Mucosa of rectum (tissue), 2 donors: ENCODE measurements at regions not wholly inside any gene's neighbourhood (a gene's known extent, or its start where the extent isn't known, plus 50 kb on each side); places are given as distances from the start of the nearest gene placed in this dataset.

Source experiments
- H3K27ac ChIP-seq, 2 donors: one replicate each; pipeline ENCODE4 v1.7.0; 2013; ENCODE audit warnings: inconsistent platforms in 2 of 2, low read depth in 2 of 2, low read length in 2 of 2
- H3K27me3 ChIP-seq, 2 donors: one replicate each; pipeline ENCODE4 v1.7.0; 2013; ENCODE audit warnings: low read length in 2 of 2; ENCODE audit not compliant: control insufficient read depth in 2 of 2, insufficient read depth in 2 of 2
- H3K36me3 ChIP-seq, 2 donors: one replicate each; pipeline ENCODE4 v1.7.0; 2013; ENCODE audit warnings: low read length in 2 of 2; ENCODE audit not compliant: control insufficient read depth in 2 of 2, insufficient read depth in 2 of 2
- H3K4me1 ChIP-seq, 2 donors: one replicate each; pipeline ENCODE4 v1.7.0; 2013; ENCODE audit warnings: low read length in 2 of 2, mild to moderate bottlenecking in 1 of 2; ENCODE audit not compliant: control insufficient read depth in 2 of 2, insufficient read depth in 2 of 2
- H3K4me3 ChIP-seq, 2 donors: one replicate each; pipeline ENCODE4 v1.7.0; 2013; ENCODE audit warnings: low read length in 2 of 2
- H3K9ac ChIP-seq, 2 donors: one replicate each; pipeline ENCODE4 v1.7.0; 2013; ENCODE audit warnings: low read length in 2 of 2, low read depth in 1 of 2, mild to moderate bottlenecking in 1 of 2
- H3K9me3 ChIP-seq, 2 donors: one replicate each; pipeline ENCODE4 v1.7.0; 2013; ENCODE audit warnings: low read length in 2 of 2; ENCODE audit not compliant: control insufficient read depth in 2 of 2
- donor health status: healthy.
- donor health status: Normal muscosa, but diverticular disease.

- Histone ChIP-seq H3K9me3 (no peaks in the 10 kb centered on the region), H3K27ac (no peak overlapping the region)
Observed at GRCh38 chr2:168355121-168355520, 101.0 kb upstream of the CERS6 start.

GRCh38 chr2:168355779-168356476 lies 100.1 kb upstream of the CERS6 start:
- no peaks in the 10 kb centered on the region for H3K36me3 ChIP-seq
- peaks cover 3% of the 10 kb centered on the region in 2 donors for H3K4me1 ChIP-seq
- no peak overlapping the region for H3K4me3 ChIP-seq
- H3K9ac ChIP-seq = no peak overlapping the region
- H3K27me3 ChIP-seq = no peaks in the 10 kb centered on the region
- no peaks in the 10 kb centered on the region for H3K9me3 ChIP-seq
- H3K27ac ChIP-seq = no peak overlapping the region

More at GRCh38 chr2:168355121-168355520, 101.0 kb upstream of the CERS6 start:
- Histone ChIP-seq H3K4me3 (no peak overlapping the region), H3K4me1 (peaks cover 3 to 5% of the 10 kb centered on the region in 2 donors), H3K9ac (no peak overlapping the region), H3K27me3 (no peaks in the 10 kb centered on the region), H3K36me3 (no peaks in the 10 kb centered on the region)

- Histone ChIP-seq H3K9ac (no peak overlapping the region), H3K9me3 (no peaks in the 10 kb centered on the region), H3K27me3 (no peaks in the 10 kb centered on the region), H3K4me1 (peaks cover 3% of the 10 kb centered on the region in 2 donors), H3K36me3 (no peaks in the 10 kb centered on the region), H3K4me3 (no peak overlapping the region), H3K27ac (no peak overlapping the region)
Observed at GRCh38 chr2:168356477-168356835, 99.6 kb upstream of the CERS6 start.

GRCh38 chr2:168357797-168358472 lies 98.1 kb upstream of the CERS6 start:
- Histone ChIP-seq H3K9me3 (no peaks in the 10 kb centered on the region), H3K4me1 (peaks cover 3% of the 10 kb centered on the region in 2 donors), H3K27me3 (no peaks in the 10 kb centered on the region), H3K4me3 (no peak overlapping the region), H3K27ac (no peak overlapping the region), H3K9ac (no peak overlapping the region), H3K36me3 (no peaks in the 10 kb centered on the region)

- Histone ChIP-seq H3K36me3 (no peaks in the 10 kb centered on the region), H3K4me1 (peaks cover 3% of the 10 kb centered on the region in 2 donors), H3K4me3 (no peak overlapping the region), H3K9me3 (no peaks in the 10 kb centered on the region), H3K9ac (no peak overlapping the region), H3K27me3 (no peaks in the 10 kb centered on the region), H3K27ac (no peak overlapping the region)
Observed at GRCh38 chr2:168359082-168359481, 97.0 kb upstream of the CERS6 start.

- no peak overlapping the region for H3K4me3 ChIP-seq
- H3K27ac ChIP-seq = no peak overlapping the region
- H3K9ac ChIP-seq = no peak overlapping the region
- H3K4me1 ChIP-seq = no peaks in the 10 kb centered on the region
- no peaks in the 10 kb centered on the region for H3K36me3 ChIP-seq
- H3K9me3 ChIP-seq = no peaks in the 10 kb centered on the region
- H3K27me3 ChIP-seq = no peaks in the 10 kb centered on the region
Observed at GRCh38 chr2:168363347-168364092, 92.6 kb upstream of the CERS6 start.

- no peaks in the 10 kb centered on the region for H3K27me3 ChIP-seq
- no peak overlapping the region for H3K9ac ChIP-seq
- H3K27ac ChIP-seq = no peak overlapping the region
- H3K36me3 ChIP-seq = no peaks in the 10 kb centered on the region
- H3K4me1 ChIP-seq = no peaks in the 10 kb centered on the region
- H3K4me3 ChIP-seq = no peak overlapping the region
- H3K9me3 ChIP-seq = no peaks in the 10 kb centered on the region
Observed at GRCh38 chr2:168365094-168365621, 90.9 kb upstream of the CERS6 start.

- no peak overlapping the region for H3K27ac ChIP-seq
- no peaks in the 10 kb centered on the region for H3K9me3 ChIP-seq
- H3K27me3 ChIP-seq = no peaks in the 10 kb centered on the region
- H3K4me1 ChIP-seq = no peaks in the 10 kb centered on the region
- no peak overlapping the region for H3K9ac ChIP-seq
- H3K36me3 ChIP-seq = no peaks in the 10 kb centered on the region
- H3K4me3 ChIP-seq = no peak overlapping the region
Observed at GRCh38 chr2:168369031-168369430, 87.0 kb upstream of the CERS6 start.

GRCh38 chr2:168371273-168372019 lies 84.6 kb upstream of the CERS6 start:
- Histone ChIP-seq H3K27ac (no peak overlapping the region), H3K4me3 (no peak overlapping the region), H3K27me3 (no peaks in the 10 kb centered on the region), H3K4me1 (no peaks in the 10 kb centered on the region), H3K9me3 (no peaks in the 10 kb centered on the region), H3K9ac (no peak overlapping the region), H3K36me3 (no peaks in the 10 kb centered on the region)
